Breast epithelium (tissue), 3 donors: ENCODE measurements at regions not wholly inside any gene's neighbourhood (a gene's known extent, or its start where the extent isn't known, plus 50 kb on each side); places are given as distances from the start of the nearest gene placed in this dataset.

Source experiments
- CTCF ChIP-seq, 3 donors: fragments of 450-650 bp; IDR thresholded peaks; one replicate each; pipeline ENCODE4 v1.5.1; 2016 to 2017; ENCODE audit warnings: antibody characterized with exemption in 3 of 3, mild to moderate bottlenecking in 3 of 3, moderate library complexity in 3 of 3
- POLR2A ChIP-seq: fragments of 450-650 bp; IDR thresholded peaks from one replicate; pipeline ENCODE4 v1.6.1; 2016; ENCODE audit warnings: antibody characterized with exemption, mild to moderate bottlenecking, moderate library complexity

- TF ChIP-seq CTCF (IDR thresholded peaks at IDR 0.05) (no peak), POLR2A (no peak)
Observed at GRCh38 chr13:76641056-76641455, 245.1 kb downstream of the KCTD12 start.
